DOHH2 (cell line): ENCODE measurements at regions not wholly inside any gene's neighbourhood (a gene's known extent, or its start where the extent isn't known, plus 50 kb on each side); places are given as distances from the start of the nearest gene placed in this dataset.

Experiments used
- CTCF ChIP-seq: fragments of 200-600 bp; sonication (generic); IDR thresholded peaks from one replicate; pipeline ENCODE4 v1.5.1; 2014; ENCODE audit warnings: antibody characterized with exemption, mild to moderate bottlenecking, low read depth, low read length; ENCODE audit not compliant: poor library complexity, severe bottlenecking
- EZH2phosphoT487 ChIP-seq: fragments of 200-600 bp; sonication (generic); IDR thresholded peaks from 2 replicates; pipeline ENCODE4 v1.6.1; 2017; ENCODE audit warnings: borderline replicate concordance, mild to moderate bottlenecking, antibody characterized with exemption, low read length, moderate library complexity, mixed read lengths

DNA sequence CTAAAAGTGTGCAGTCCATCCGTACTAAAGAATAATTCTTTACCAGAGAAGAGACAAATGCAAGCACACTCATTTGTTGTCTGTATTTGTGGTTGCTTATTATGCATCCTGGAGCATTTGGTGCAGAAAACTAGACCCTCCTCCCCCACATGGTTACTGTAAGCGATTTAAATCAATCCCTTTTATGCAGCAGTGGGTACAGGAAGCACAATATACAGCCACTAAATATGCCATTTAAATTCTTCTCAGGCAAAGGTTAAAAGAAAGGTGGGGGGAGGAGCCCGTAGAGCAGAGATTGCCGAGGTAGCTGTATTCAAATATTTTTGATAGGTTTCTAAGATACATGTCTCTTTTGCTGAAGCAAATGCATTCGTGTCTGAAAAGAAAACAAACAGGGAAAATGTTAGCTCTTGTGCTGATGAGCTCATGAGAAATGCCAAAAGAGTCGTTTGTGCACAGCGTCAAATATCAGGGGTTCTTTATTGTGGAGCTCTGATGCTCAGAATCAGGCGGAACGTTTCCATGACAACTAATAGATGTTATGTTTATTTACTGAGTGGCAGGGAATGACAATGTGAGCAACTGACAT lies 131.3 kb upstream of the NPVF start:
- TF ChIP-seq CTCF (no peak), EZH2phosphoT487 (no peak)
